GM21526 (cell line): ENCODE measurements at regions not wholly inside any gene's neighbourhood (a gene's known extent, or its start where the extent isn't known, plus 50 kb on each side); places are given as distances from the start of the nearest gene placed in this dataset.
"Not testable (repeated sequence)": the region's sequence is repeated elsewhere in the genome, so short reads cannot be mapped to it uniquely, and the experiment has no call there.

Source experiments
- ATAC-seq: cut with Tn5 transposase; IDR thresholded peaks from one replicate; pipeline ENCODE4 v1.9.1; 2021; ENCODE audit warnings: moderate library complexity; ENCODE audit not compliant: unreplicated experiment, low FRiP score

- ATAC-seq, result not testable (repeated sequence)
Measured at GRCh38 chr9:104323967-104324694, 179.9 kb upstream of the OR13F1 start.

- no peak for ATAC-seq
Measured at GRCh38 chr9:104326912-104327311, 177.2 kb upstream of the OR13F1 start.

GRCh38 chr9:104329245-104329644 is 174.8 kb upstream of the OR13F1 start:
- no peak for ATAC-seq

- no peak for ATAC-seq
Measured at GRCh38 chr9:104330841-104331240, 173.2 kb upstream of the OR13F1 start.

GRCh38 chr9:104334549-104334948 is 169.5 kb upstream of the OR13F1 start:
- ATAC-seq, result no peak

GRCh38 chr9:104339692-104340091 is 164.4 kb upstream of the OR13F1 start:
- no peak for ATAC-seq

GRCh38 chr9:104342552-104342951 is 161.5 kb upstream of the OR13F1 start:
- no peak for ATAC-seq

- no peak for ATAC-seq
Measured at GRCh38 chr9:104345061-104345460, 159.0 kb upstream of the OR13F1 start.

- ATAC-seq, result no peak
Measured at GRCh38 chr9:104350541-104350940, 153.5 kb upstream of the OR13F1 start.

GRCh38 chr9:104351726-104352125 is 152.3 kb upstream of the OR13F1 start:
- ATAC-seq, result no peak

- ATAC-seq, result no peak
Measured at GRCh38 chr9:104361207-104361606, 142.9 kb upstream of the OR13F1 start.

GRCh38 chr9:104362912-104363472 is 141.1 kb upstream of the OR13F1 start:
- no peak for ATAC-seq

- ATAC-seq, result no peak
Measured at GRCh38 chr9:104367507-104367906, 136.6 kb upstream of the OR13F1 start.

GRCh38 chr9:104368318-104368717 is 135.7 kb upstream of the OR13F1 start:
- ATAC-seq, result not testable (repeated sequence)

- ATAC-seq, result no peak
Measured at GRCh38 chr9:104374711-104375110, 129.4 kb upstream of the OR13F1 start.

GRCh38 chr9:104386013-104386412 is 118.0 kb upstream of the OR13F1 start:
- ATAC-seq, result no peak

GRCh38 chr9:104386425-104387069 is 117.5 kb upstream of the OR13F1 start:
- ATAC-seq, result peak; percentile 76

- no peak for ATAC-seq
Measured at GRCh38 chr9:104388071-104388470, 116.0 kb upstream of the OR13F1 start.

GRCh38 chr9:104389341-104389740 is 114.7 kb upstream of the OR13F1 start:
- ATAC-seq, result no peak

GRCh38 chr9:104394901-104395300 is 109.2 kb upstream of the OR13F1 start:
- ATAC-seq, result not testable (repeated sequence)

GRCh38 chr9:104412238-104412637 is 91.8 kb upstream of the OR13F1 start:
- no peak for ATAC-seq

- no peak for ATAC-seq
Measured at GRCh38 chr9:104416470-104416869, 87.6 kb upstream of the OR13F1 start.
